Activated CD8-positive, alpha-beta T cell treated with anti-CD3 and anti-CD28 coated beads for 36 hours (primary cell): ENCODE measurements at regions not wholly inside any gene's neighbourhood (a gene's known extent, or its start where the extent isn't known, plus 50 kb on each side); places are given as distances from the start of the nearest gene placed in this dataset.

Source experiments
- ATAC-seq: fragments of 200-7000 bp; cut with Tn5 transposase; one replicate; pipeline ENCODE4 v1.10.0; 2021; ENCODE audit warnings: mild to moderate bottlenecking, moderate library complexity
- CTCF ChIA-PET: fragments of 350-600 bp; sonication (Branson Sonifier 250); formaldehyde crosslinking; loops from one replicate; lab custom pipeline; 2021; ENCODE audit warnings: antibody characterized with exemption; lab: Charles Lee
- POLR2A ChIA-PET: fragments of 350-600 bp; sonication (Branson Sonifier 250); formaldehyde crosslinking; loops from one replicate; lab custom pipeline; 2021; ENCODE audit warnings: antibody characterized with exemption; lab: Charles Lee
- DNase-seq: peaks from one replicate; pipeline ENCODE4 v3.0.0-alpha.2; 2020
- H3K27ac Mint-ChIP-seq: one replicate; pipeline ENCODE4 v1.8.0; 2021; ENCODE audit warnings: mild to moderate bottlenecking, mixed read lengths
- H3K27me3 Mint-ChIP-seq: one replicate; pipeline ENCODE4 v1.8.0; 2021; ENCODE audit warnings: mixed read lengths
- H3K36me3 Mint-ChIP-seq: one replicate; pipeline ENCODE4 v1.8.0; 2021; ENCODE audit warnings: low read depth, mixed read lengths
- H3K4me1 Mint-ChIP-seq: one replicate; pipeline ENCODE4 v1.8.0; 2021; ENCODE audit warnings: low read depth, mixed read lengths
- H3K4me3 Mint-ChIP-seq: one replicate; pipeline ENCODE4 v1.8.0; 2021; ENCODE audit warnings: mild to moderate bottlenecking, moderate library complexity, mixed read lengths
- H3K9me3 Mint-ChIP-seq: one replicate; pipeline ENCODE4 v1.8.0; 2021; ENCODE audit warnings: mixed read lengths
- CTCF ChIP-seq: fragments of 200-600 bp; IDR thresholded peaks from one replicate; pipeline ENCODE4 v1.8.0; 2022; ENCODE audit warnings: antibody characterized with exemption, mild to moderate bottlenecking
- intact Hi-C: fragments of 100-400 bp; cut with micrococcal nuclease; formaldehyde crosslinking; loops from one replicate; pipeline ENCODE4 v1.10.0; 2022

GRCh38 chr9:78930281-78930680 lies 633.4 kb downstream of the PSAT1 start:
- H3K27ac Mint-ChIP-seq = no peak overlapping the region
- no peaks in the 10 kb centered on the region for H3K4me1 Mint-ChIP-seq
- no peak for TF ChIP-seq CTCF
- DNase-seq (no peak), ATAC-seq (no peak)
- intact Hi-C loops = no loop called here
- H3K36me3 Mint-ChIP-seq = no peaks in the 10 kb centered on the region
- H3K4me3 Mint-ChIP-seq = no peak overlapping the region
- no peaks in the 10 kb centered on the region for H3K9me3 Mint-ChIP-seq
- ChIA-PET CTCF (no interaction called here), POLR2A (no interaction called here)
- no peaks in the 10 kb centered on the region for H3K27me3 Mint-ChIP-seq

GRCh38 chr9:78932849-78933627 lies 636.1 kb downstream of the PSAT1 start:
- DNase-seq (no peak), ATAC-seq (no peak)
- Mint-ChIP-seq H3K27me3 (no peaks in the 10 kb centered on the region), H3K36me3 (no peaks in the 10 kb centered on the region), H3K27ac (no peak overlapping the region), H3K9me3 (peaks cover 3% of the 10 kb centered on the region), H3K4me3 (no peak overlapping the region), H3K4me1 (no peaks in the 10 kb centered on the region)
- no peak for TF ChIP-seq CTCF
- POLR2A ChIA-PET = no interaction called here
- CTCF ChIA-PET = no interaction called here
- intact Hi-C loops = no loop called here

GRCh38 chr9:78934880-78935279 lies 636.9 kb upstream of the TLE4 start:
- no peaks in the 10 kb centered on the region for H3K27me3 Mint-ChIP-seq
- H3K27ac Mint-ChIP-seq = no peak overlapping the region
- intact Hi-C loops = no loop called here
- CTCF ChIA-PET = no interaction called here
- ATAC-seq (no peak), DNase-seq (no peak)
- H3K9me3 Mint-ChIP-seq = peaks cover 3% of the 10 kb centered on the region
- H3K4me3 Mint-ChIP-seq = no peak overlapping the region
- POLR2A ChIA-PET = no interaction called here
- no peaks in the 10 kb centered on the region for H3K4me1 Mint-ChIP-seq
- H3K36me3 Mint-ChIP-seq = no peaks in the 10 kb centered on the region
- no peak for TF ChIP-seq CTCF

GRCh38 chr9:78938821-78939220 lies 632.9 kb upstream of the TLE4 start:
- DNase-seq = no peak
- H3K27me3 Mint-ChIP-seq = no peaks in the 10 kb centered on the region
- H3K4me1 Mint-ChIP-seq = no peaks in the 10 kb centered on the region
- H3K9me3 Mint-ChIP-seq = peaks cover 3% of the 10 kb centered on the region
- H3K36me3 Mint-ChIP-seq = no peaks in the 10 kb centered on the region
- ChIA-PET POLR2A (no interaction called here), CTCF (no interaction called here)
- H3K4me3 Mint-ChIP-seq = no peak overlapping the region
- no peak for ATAC-seq
- intact Hi-C loops = no loop called here
- no peak for TF ChIP-seq CTCF
- H3K27ac Mint-ChIP-seq = no peak overlapping the region

GRCh38 chr9:78939311-78940065 lies 632.3 kb upstream of the TLE4 start:
- ATAC-seq = no peak
- H3K9me3 Mint-ChIP-seq = peaks cover 3% of the 10 kb centered on the region
- ChIA-PET POLR2A (no interaction called here), CTCF (no interaction called here)
- H3K27me3 Mint-ChIP-seq = no peaks in the 10 kb centered on the region
- no peak for DNase-seq
- H3K27ac Mint-ChIP-seq = no peak overlapping the region
- intact Hi-C loops = no loop called here
- H3K36me3 Mint-ChIP-seq = no peaks in the 10 kb centered on the region
- H3K4me1 Mint-ChIP-seq = no peaks in the 10 kb centered on the region
- TF ChIP-seq CTCF = no peak
- no peak overlapping the region for H3K4me3 Mint-ChIP-seq
